ENCODE measurements at regions not wholly inside any gene's neighbourhood (a gene's known extent, or its start where the extent isn't known, plus 50 kb on each side); places are given as distances from the start of the nearest gene placed in this dataset.

GRCh38 chr1:230515451-230516145 is 89.5 kb upstream of the PGBD5 start:
- Histone ChIP-seq H3K4me3 (ENCODE audit: low read length) (no peak overlapping the region), H3K27me3 (replicated peaks; ENCODE audit: control insufficient read depth, insufficient read depth, low read length) (peaks cover 48% of the 10 kb centered on the region), H3K9me3 (ENCODE audit: control insufficient read depth, low read length) (no peaks in the 10 kb centered on the region), H3K4me1 (ENCODE audit: control insufficient read depth, insufficient read depth, low read length) (peaks cover under 1% of the 10 kb centered on the region), H3K9ac (ENCODE audit: low read length) (no peak overlapping the region), H3K36me3 (ENCODE audit: control insufficient read depth, insufficient read depth, low read length, severe bottlenecking) (no peaks in the 10 kb centered on the region)
- no peak for DNase-seq (ENCODE audit: low read depth)

- Histone ChIP-seq H3K9ac (ENCODE audit: low read length) (no peak overlapping the region), H3K4me3 (ENCODE audit: low read length) (no peak overlapping the region), H3K4me1 (ENCODE audit: control insufficient read depth, insufficient read depth, low read length) (peaks cover 13% of the 10 kb centered on the region), H3K36me3 (ENCODE audit: control insufficient read depth, insufficient read depth, low read length, severe bottlenecking) (no peaks in the 10 kb centered on the region), H3K27me3 (replicated peaks; ENCODE audit: control insufficient read depth, insufficient read depth, low read length) (peaks cover 26% of the 10 kb centered on the region), H3K9me3 (ENCODE audit: control insufficient read depth, low read length) (no peaks in the 10 kb centered on the region)
- no peak for DNase-seq (ENCODE audit: low read depth)
Measured at GRCh38 chr1:230510496-230510895, 84.4 kb upstream of the PGBD5 start.

- Histone ChIP-seq H3K36me3 (ENCODE audit: control insufficient read depth, insufficient read depth, low read length, severe bottlenecking) (no peaks in the 10 kb centered on the region), H3K4me1 (ENCODE audit: control insufficient read depth, insufficient read depth, low read length) (peaks cover 13% of the 10 kb centered on the region), H3K4me3 (ENCODE audit: low read length) (no peak overlapping the region), H3K9me3 (ENCODE audit: control insufficient read depth, low read length) (no peaks in the 10 kb centered on the region), H3K27me3 (replicated peaks; ENCODE audit: control insufficient read depth, insufficient read depth, low read length) (peaks cover 18% of the 10 kb centered on the region), H3K9ac (ENCODE audit: low read length) (no peak overlapping the region)
- peak; percentile 73 for DNase-seq (ENCODE audit: low read depth)
Measured at GRCh38 chr1:230509281-230509977, 83.3 kb upstream of the PGBD5 start.

GRCh38 chr1:230507666-230508402 is 81.7 kb upstream of the PGBD5 start:
- H3K4me3 ChIP-seq (ENCODE audit: low read length) = no peak overlapping the region
- peaks cover 14% of the 10 kb centered on the region for H3K27me3 ChIP-seq (replicated peaks; ENCODE audit: control insufficient read depth, insufficient read depth, low read length)
- peak; percentile 38 for DNase-seq (ENCODE audit: low read depth)
- no peak overlapping the region for H3K9ac ChIP-seq (ENCODE audit: low read length)
- peaks cover 13% of the 10 kb centered on the region for H3K4me1 ChIP-seq (ENCODE audit: control insufficient read depth, insufficient read depth, low read length)
- no peaks in the 10 kb centered on the region for H3K9me3 ChIP-seq (ENCODE audit: control insufficient read depth, low read length)
- H3K36me3 ChIP-seq (ENCODE audit: control insufficient read depth, insufficient read depth, low read length, severe bottlenecking) = no peaks in the 10 kb centered on the region

- peaks cover 13% of the 10 kb centered on the region for H3K4me1 ChIP-seq (ENCODE audit: control insufficient read depth, insufficient read depth, low read length)
- H3K36me3 ChIP-seq (ENCODE audit: control insufficient read depth, insufficient read depth, low read length, severe bottlenecking) = no peaks in the 10 kb centered on the region
- H3K9ac ChIP-seq (ENCODE audit: low read length) = no peak overlapping the region
- no peak overlapping the region for H3K4me3 ChIP-seq (ENCODE audit: low read length)
- H3K27me3 ChIP-seq (replicated peaks; ENCODE audit: control insufficient read depth, insufficient read depth, low read length) = peaks cover 8% of the 10 kb centered on the region
- DNase-seq (ENCODE audit: low read depth) = no peak
- no peaks in the 10 kb centered on the region for H3K9me3 ChIP-seq (ENCODE audit: control insufficient read depth, low read length)
Measured at GRCh38 chr1:230507236-230507635, 81.1 kb upstream of the PGBD5 start.

- no peaks in the 10 kb centered on the region for H3K36me3 ChIP-seq (ENCODE audit: control insufficient read depth, insufficient read depth, low read length, severe bottlenecking)
- DNase-seq (ENCODE audit: low read depth) = no peak
- peaks cover 7% of the 10 kb centered on the region for H3K27me3 ChIP-seq (replicated peaks; ENCODE audit: control insufficient read depth, insufficient read depth, low read length)
- H3K4me3 ChIP-seq (ENCODE audit: low read length) = no peak overlapping the region
- no peak overlapping the region for H3K9ac ChIP-seq (ENCODE audit: low read length)
- H3K9me3 ChIP-seq (ENCODE audit: control insufficient read depth, low read length) = no peaks in the 10 kb centered on the region
- peaks cover 13% of the 10 kb centered on the region for H3K4me1 ChIP-seq (ENCODE audit: control insufficient read depth, insufficient read depth, low read length)
Measured at GRCh38 chr1:230506451-230506850, 80.3 kb upstream of the PGBD5 start.

- H3K36me3 ChIP-seq (ENCODE audit: control insufficient read depth, insufficient read depth, low read length, severe bottlenecking) = no peaks in the 10 kb centered on the region
- H3K9me3 ChIP-seq (ENCODE audit: control insufficient read depth, low read length) = no peaks in the 10 kb centered on the region
- H3K4me3 ChIP-seq (ENCODE audit: low read length) = no peak overlapping the region
- H3K9ac ChIP-seq (ENCODE audit: low read length) = no peak overlapping the region
- peaks cover 9% of the 10 kb centered on the region for H3K27me3 ChIP-seq (replicated peaks; ENCODE audit: control insufficient read depth, insufficient read depth, low read length)
- DNase-seq (ENCODE audit: low read depth) = no peak
- H3K4me1 ChIP-seq (ENCODE audit: control insufficient read depth, insufficient read depth, low read length) = peaks cover 1% of the 10 kb centered on the region
Measured at GRCh38 chr1:230504310-230504709, 78.2 kb upstream of the PGBD5 start.

GRCh38 chr1:230503726-230504125 is 77.6 kb upstream of the PGBD5 start:
- Histone ChIP-seq H3K36me3 (ENCODE audit: control insufficient read depth, insufficient read depth, low read length, severe bottlenecking) (no peaks in the 10 kb centered on the region), H3K4me1 (ENCODE audit: control insufficient read depth, insufficient read depth, low read length) (no peaks in the 10 kb centered on the region), H3K9ac (ENCODE audit: low read length) (no peak overlapping the region), H3K4me3 (ENCODE audit: low read length) (no peak overlapping the region), H3K9me3 (ENCODE audit: control insufficient read depth, low read length) (no peaks in the 10 kb centered on the region), H3K27me3 (replicated peaks; ENCODE audit: control insufficient read depth, insufficient read depth, low read length) (peaks cover 10% of the 10 kb centered on the region)
- DNase-seq (ENCODE audit: low read depth) = no peak

GRCh38 chr1:230502996-230503395 is 76.9 kb upstream of the PGBD5 start:
- Histone ChIP-seq H3K27me3 (replicated peaks; ENCODE audit: control insufficient read depth, insufficient read depth, low read length) (peaks cover 10% of the 10 kb centered on the region), H3K4me3 (ENCODE audit: low read length) (no peak overlapping the region), H3K9me3 (ENCODE audit: control insufficient read depth, low read length) (no peaks in the 10 kb centered on the region), H3K4me1 (ENCODE audit: control insufficient read depth, insufficient read depth, low read length) (no peaks in the 10 kb centered on the region), H3K9ac (ENCODE audit: low read length) (no peak overlapping the region), H3K36me3 (ENCODE audit: control insufficient read depth, insufficient read depth, low read length, severe bottlenecking) (no peaks in the 10 kb centered on the region)
- no peak for DNase-seq (ENCODE audit: low read depth)

- no peak overlapping the region for H3K9ac ChIP-seq (ENCODE audit: low read length)
- DNase-seq (ENCODE audit: low read depth) = no peak
- H3K9me3 ChIP-seq (ENCODE audit: control insufficient read depth, low read length) = no peaks in the 10 kb centered on the region
- H3K4me1 ChIP-seq (ENCODE audit: control insufficient read depth, insufficient read depth, low read length) = no peaks in the 10 kb centered on the region
- peaks cover 11% of the 10 kb centered on the region for H3K27me3 ChIP-seq (replicated peaks; ENCODE audit: control insufficient read depth, insufficient read depth, low read length)
- no peaks in the 10 kb centered on the region for H3K36me3 ChIP-seq (ENCODE audit: control insufficient read depth, insufficient read depth, low read length, severe bottlenecking)
- H3K4me3 ChIP-seq (ENCODE audit: low read length) = no peak overlapping the region
Measured at GRCh38 chr1:230502306-230502705, 76.2 kb upstream of the PGBD5 start.

GRCh38 chr1:230501849-230502248 is 75.7 kb upstream of the PGBD5 start:
- no peak overlapping the region for H3K4me3 ChIP-seq (ENCODE audit: low read length)
- no peaks in the 10 kb centered on the region for H3K4me1 ChIP-seq (ENCODE audit: control insufficient read depth, insufficient read depth, low read length)
- no peaks in the 10 kb centered on the region for H3K9me3 ChIP-seq (ENCODE audit: control insufficient read depth, low read length)
- DNase-seq (ENCODE audit: low read depth) = no peak
- peaks cover 14% of the 10 kb centered on the region for H3K27me3 ChIP-seq (replicated peaks; ENCODE audit: control insufficient read depth, insufficient read depth, low read length)
- H3K36me3 ChIP-seq (ENCODE audit: control insufficient read depth, insufficient read depth, low read length, severe bottlenecking) = no peaks in the 10 kb centered on the region
- H3K9ac ChIP-seq (ENCODE audit: low read length) = no peak overlapping the region
